ENCODE measurements at regions not wholly inside any gene's neighbourhood (a gene's known extent, or its start where the extent isn't known, plus 50 kb on each side); places are given as distances from the start of the nearest gene placed in this dataset.

DNA sequence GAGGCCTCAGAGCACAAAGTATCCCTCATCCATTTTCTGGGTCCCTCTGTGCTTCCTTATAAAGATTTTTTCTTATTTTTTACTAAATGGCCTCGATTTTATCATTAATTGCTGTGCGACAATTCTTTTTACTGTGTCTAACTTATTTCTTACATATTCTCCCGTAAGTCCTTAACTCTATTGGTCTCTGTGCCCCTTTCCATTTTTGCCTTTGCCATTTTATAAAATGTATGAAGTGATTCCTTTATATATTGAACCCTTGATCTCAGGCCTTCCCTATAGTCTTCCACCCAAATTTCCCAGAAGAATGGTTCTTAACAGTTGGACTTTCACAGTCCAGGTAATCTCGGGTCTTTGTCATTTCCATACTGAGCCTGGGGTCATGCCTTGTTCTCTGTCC, 55.0 kb upstream of the ESRRB start:
- Histone ChIP-seq H3K27ac (ENCODE audit: low read length) (no peak overlapping the region), H3K9ac (ENCODE audit: low read length) (no peak overlapping the region), H3K27me3 (ENCODE audit: insufficient read depth, low read depth, low read length) (no peaks in the 10 kb centered on the region), H3K36me3 (ENCODE audit: insufficient read depth, low read length) (no peaks in the 10 kb centered on the region), H3K4me2 (ENCODE audit: low read length) (no peak overlapping the region), H3K9me3 (ENCODE audit: low read length) (no peaks in the 10 kb centered on the region), H3K4me3 (ENCODE audit: low read length) (no peak overlapping the region), H3K9me2 (ENCODE audit: insufficient read depth, low read length) (no peaks in the 10 kb centered on the region), H3F3A (ENCODE audit: insufficient read depth, low read length, poor library complexity, severe bottlenecking) (no peaks in the 10 kb centered on the region), H4K20me1 (ENCODE audit: insufficient read depth) (no peaks in the 10 kb centered on the region), H2AFZ (ENCODE audit: low read depth, low read length) (no peak overlapping the region), H3K79me2 (replicated peaks; ENCODE audit: insufficient read depth, low read length) (no peaks in the 10 kb centered on the region)
- TF ChIP-seq SMC3 (conservative IDR thresholded peaks at IDR 0.05; ENCODE audit: poor library complexity) (no peak), EP300 (conservative IDR thresholded peaks at IDR 0.05; ENCODE audit: poor library complexity, severe bottlenecking) (no peak)

DNA sequence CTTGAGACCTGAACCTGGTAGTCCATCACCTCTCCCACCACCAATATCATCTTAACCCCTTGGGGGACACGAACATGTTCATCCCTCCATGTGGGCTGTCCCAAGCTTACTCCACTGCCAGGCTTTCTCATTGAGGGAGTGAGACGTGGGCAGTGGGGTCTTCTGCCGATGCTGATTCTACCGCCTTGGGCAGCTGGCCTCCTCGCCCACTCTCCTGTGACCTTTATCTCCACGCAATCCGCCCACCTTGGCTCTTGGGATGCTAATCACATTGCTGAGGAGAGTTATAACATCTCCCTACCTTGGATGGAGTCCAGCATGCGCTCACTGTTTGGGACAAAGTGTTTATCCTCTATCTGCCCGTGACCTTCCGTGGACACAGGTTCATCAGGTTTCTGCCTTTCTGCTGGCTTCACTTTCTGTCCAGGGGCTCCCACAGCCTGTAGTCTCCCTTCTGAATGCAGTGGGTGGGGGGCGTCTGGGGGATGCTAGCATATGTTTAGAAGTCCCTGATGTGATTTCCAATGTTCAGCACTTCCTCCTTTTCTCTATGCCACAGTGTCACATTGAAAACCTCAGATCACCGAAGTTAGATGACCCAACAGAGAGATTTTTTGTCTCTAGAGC, 53.2 kb upstream of the ESRRB start:
- H3K27ac ChIP-seq (ENCODE audit: low read length) = no peak overlapping the region
- no peak overlapping the region for H3K4me3 ChIP-seq (ENCODE audit: low read length)
- H3K9me2 ChIP-seq (ENCODE audit: insufficient read depth, low read length) = no peaks in the 10 kb centered on the region
- H3K9ac ChIP-seq (ENCODE audit: low read length) = no peak overlapping the region
- H3K4me2 ChIP-seq (ENCODE audit: low read length) = no peak overlapping the region
- H3K36me3 ChIP-seq (ENCODE audit: insufficient read depth, low read length) = no peaks in the 10 kb centered on the region
- no peaks in the 10 kb centered on the region for H3K27me3 ChIP-seq (ENCODE audit: insufficient read depth, low read depth, low read length)
- no peaks in the 10 kb centered on the region for H3K79me2 ChIP-seq (replicated peaks; ENCODE audit: insufficient read depth, low read length)
- H4K20me1 ChIP-seq (ENCODE audit: insufficient read depth) = no peaks in the 10 kb centered on the region
- no peak overlapping the region for H2AFZ ChIP-seq (ENCODE audit: low read depth, low read length)
- H3F3A ChIP-seq (ENCODE audit: insufficient read depth, low read length, poor library complexity, severe bottlenecking) = no peaks in the 10 kb centered on the region
- TF ChIP-seq TAF1 (IDR thresholded peaks at IDR 0.05; ENCODE audit: low read depth) = no peak
- no peak for TF ChIP-seq EP300 (conservative IDR thresholded peaks at IDR 0.05; ENCODE audit: poor library complexity, severe bottlenecking)
- no peak for TF ChIP-seq POLR2AphosphoS5 (IDR thresholded peaks at IDR 0.05)
- TF ChIP-seq, protein P1, sequence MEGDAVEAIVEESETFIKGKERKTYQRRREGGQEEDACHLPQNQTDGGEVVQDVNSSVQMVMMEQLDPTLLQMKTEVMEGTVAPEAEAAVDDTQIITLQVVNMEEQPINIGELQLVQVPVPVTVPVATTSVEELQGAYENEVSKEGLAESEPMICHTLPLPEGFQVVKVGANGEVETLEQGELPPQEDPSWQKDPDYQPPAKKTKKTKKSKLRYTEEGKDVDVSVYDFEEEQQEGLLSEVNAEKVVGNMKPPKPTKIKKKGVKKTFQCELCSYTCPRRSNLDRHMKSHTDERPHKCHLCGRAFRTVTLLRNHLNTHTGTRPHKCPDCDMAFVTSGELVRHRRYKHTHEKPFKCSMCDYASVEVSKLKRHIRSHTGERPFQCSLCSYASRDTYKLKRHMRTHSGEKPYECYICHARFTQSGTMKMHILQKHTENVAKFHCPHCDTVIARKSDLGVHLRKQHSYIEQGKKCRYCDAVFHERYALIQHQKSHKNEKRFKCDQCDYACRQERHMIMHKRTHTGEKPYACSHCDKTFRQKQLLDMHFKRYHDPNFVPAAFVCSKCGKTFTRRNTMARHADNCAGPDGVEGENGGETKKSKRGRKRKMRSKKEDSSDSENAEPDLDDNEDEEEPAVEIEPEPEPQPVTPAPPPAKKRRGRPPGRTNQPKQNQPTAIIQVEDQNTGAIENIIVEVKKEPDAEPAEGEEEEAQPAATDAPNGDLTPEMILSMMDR (IDR thresholded peaks at IDR 0.05; ENCODE audit: poor library complexity, severe bottlenecking) = no peak
- no peak for TF ChIP-seq MXI1 (conservative IDR thresholded peaks at IDR 0.05; ENCODE audit: poor library complexity, severe bottlenecking)
- no peak for TF ChIP-seq EZH2 (IDR thresholded peaks at IDR 0.05; ENCODE audit: borderline replicate concordance, insufficient read depth, low read length, poor library complexity, severe bottlenecking)
- no peak for TF ChIP-seq SMC3 (conservative IDR thresholded peaks at IDR 0.05; ENCODE audit: poor library complexity)
- TF ChIP-seq, protein P2, sequence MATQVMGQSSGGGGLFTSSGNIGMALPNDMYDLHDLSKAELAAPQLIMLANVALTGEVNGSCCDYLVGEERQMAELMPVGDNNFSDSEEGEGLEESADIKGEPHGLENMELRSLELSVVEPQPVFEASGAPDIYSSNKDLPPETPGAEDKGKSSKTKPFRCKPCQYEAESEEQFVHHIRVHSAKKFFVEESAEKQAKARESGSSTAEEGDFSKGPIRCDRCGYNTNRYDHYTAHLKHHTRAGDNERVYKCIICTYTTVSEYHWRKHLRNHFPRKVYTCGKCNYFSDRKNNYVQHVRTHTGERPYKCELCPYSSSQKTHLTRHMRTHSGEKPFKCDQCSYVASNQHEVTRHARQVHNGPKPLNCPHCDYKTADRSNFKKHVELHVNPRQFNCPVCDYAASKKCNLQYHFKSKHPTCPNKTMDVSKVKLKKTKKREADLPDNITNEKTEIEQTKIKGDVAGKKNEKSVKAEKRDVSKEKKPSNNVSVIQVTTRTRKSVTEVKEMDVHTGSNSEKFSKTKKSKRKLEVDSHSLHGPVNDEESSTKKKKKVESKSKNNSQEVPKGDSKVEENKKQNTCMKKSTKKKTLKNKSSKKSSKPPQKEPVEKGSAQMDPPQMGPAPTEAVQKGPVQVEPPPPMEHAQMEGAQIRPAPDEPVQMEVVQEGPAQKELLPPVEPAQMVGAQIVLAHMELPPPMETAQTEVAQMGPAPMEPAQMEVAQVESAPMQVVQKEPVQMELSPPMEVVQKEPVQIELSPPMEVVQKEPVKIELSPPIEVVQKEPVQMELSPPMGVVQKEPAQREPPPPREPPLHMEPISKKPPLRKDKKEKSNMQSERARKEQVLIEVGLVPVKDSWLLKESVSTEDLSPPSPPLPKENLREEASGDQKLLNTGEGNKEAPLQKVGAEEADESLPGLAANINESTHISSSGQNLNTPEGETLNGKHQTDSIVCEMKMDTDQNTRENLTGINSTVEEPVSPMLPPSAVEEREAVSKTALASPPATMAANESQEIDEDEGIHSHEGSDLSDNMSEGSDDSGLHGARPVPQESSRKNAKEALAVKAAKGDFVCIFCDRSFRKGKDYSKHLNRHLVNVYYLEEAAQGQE (IDR thresholded peaks at IDR 0.05; ENCODE audit: borderline replicate concordance) = no peak
- no peak for TF ChIP-seq RAD21 (conservative IDR thresholded peaks at IDR 0.05)
- no peaks in the 10 kb centered on the region for H3K9me3 ChIP-seq (ENCODE audit: low read length)
